HL-60 (cell line): ENCODE measurements at regions not wholly inside any gene's neighbourhood (a gene's known extent, or its start where the extent isn't known, plus 50 kb on each side); places are given as distances from the start of the nearest gene placed in this dataset.

Experiments
- CTCF ChIP-seq: IDR thresholded peaks from one replicate; pipeline ENCODE4 v1.5.1; 2011; ENCODE audit warnings: low read length, control low read depth, inconsistent platforms; ENCODE audit not compliant: insufficient read depth
- GABPA ChIP-seq: IDR thresholded peaks from 2 replicates; pipeline ENCODE4 v1.6.1; 2012; ENCODE audit warnings: low read depth
- POLR2AphosphoS5 ChIP-seq: IDR thresholded peaks from 2 replicates; pipeline ENCODE4 v1.6.1; 2012; ENCODE audit warnings: low read depth

GRCh38 chr5:124949862-124950261 is 203.4 kb upstream of the ZNF608 start:
- TF ChIP-seq POLR2AphosphoS5: no peak
- no peak for TF ChIP-seq CTCF
- TF ChIP-seq GABPA: no peak
